HuH-7 (cell line): ENCODE measurements at regions not wholly inside any gene's neighbourhood (a gene's known extent, or its start where the extent isn't known, plus 50 kb on each side); places are given as distances from the start of the nearest gene placed in this dataset.
A peak's percentile ranks its signal among the peaks of the same experiment; 100 is the strongest.

Experiments used
- DNase-seq: peaks from one replicate; pipeline ENCODE4 v3.0.0; 2011; ENCODE audit warnings: low spot score

GRCh38 chr10:90125456-90126255, 424.3 kb downstream of the KIF20B start:
- no peak for DNase-seq

- DNase-seq: no peak
Measured at GRCh38 chr10:90126256-90126595, 424.8 kb downstream of the KIF20B start.

- no peak for DNase-seq
Measured at GRCh38 chr10:90130321-90131086, 429.1 kb downstream of the KIF20B start.

GRCh38 chr10:90133606-90134005, 432.2 kb downstream of the KIF20B start:
- no peak for DNase-seq

- no peak for DNase-seq
Measured at GRCh38 chr10:90136731-90137316, 435.4 kb downstream of the KIF20B start.

GRCh38 chr10:90138844-90139243, 437.5 kb downstream of the KIF20B start:
- no peak for DNase-seq

GRCh38 chr10:90141791-90142190, 440.4 kb downstream of the KIF20B start:
- no peak for DNase-seq

- DNase-seq: no peak
Measured at GRCh38 chr10:90143937-90144336, 442.5 kb downstream of the KIF20B start.

GRCh38 chr10:90148116-90148855, 446.9 kb downstream of the KIF20B start:
- peak; percentile 7 for DNase-seq

GRCh38 chr10:90149563-90149962, 448.2 kb downstream of the KIF20B start:
- DNase-seq: no peak

GRCh38 chr10:90162271-90162853, 461.0 kb downstream of the KIF20B start:
- DNase-seq: no peak

- DNase-seq: no peak
Measured at GRCh38 chr10:90167174-90168064, 466.0 kb downstream of the KIF20B start.

- DNase-seq: no peak
Measured at GRCh38 chr10:90168244-90168643, 466.9 kb downstream of the KIF20B start.

- DNase-seq: no peak
Measured at GRCh38 chr10:90171014-90171722, 469.8 kb downstream of the KIF20B start.

- DNase-seq: no peak
Measured at GRCh38 chr10:90174531-90174930, 473.1 kb downstream of the KIF20B start.

GRCh38 chr10:90175161-90175681, 473.8 kb downstream of the KIF20B start:
- no peak for DNase-seq

- DNase-seq: no peak
Measured at GRCh38 chr10:90179696-90180407, 478.5 kb downstream of the KIF20B start.

GRCh38 chr10:90180886-90181691, 479.7 kb downstream of the KIF20B start:
- no peak for DNase-seq

GRCh38 chr10:90192825-90193224, 491.4 kb downstream of the KIF20B start:
- DNase-seq: no peak
